ENCODE measurements at regions not wholly inside any gene's neighbourhood (a gene's known extent, or its start where the extent isn't known, plus 50 kb on each side); places are given as distances from the start of the nearest gene placed in this dataset.
"Not testable (repeated sequence)": the region's sequence is repeated elsewhere in the genome, so short reads cannot be mapped to it uniquely, and the experiment has no call there.

DNA sequence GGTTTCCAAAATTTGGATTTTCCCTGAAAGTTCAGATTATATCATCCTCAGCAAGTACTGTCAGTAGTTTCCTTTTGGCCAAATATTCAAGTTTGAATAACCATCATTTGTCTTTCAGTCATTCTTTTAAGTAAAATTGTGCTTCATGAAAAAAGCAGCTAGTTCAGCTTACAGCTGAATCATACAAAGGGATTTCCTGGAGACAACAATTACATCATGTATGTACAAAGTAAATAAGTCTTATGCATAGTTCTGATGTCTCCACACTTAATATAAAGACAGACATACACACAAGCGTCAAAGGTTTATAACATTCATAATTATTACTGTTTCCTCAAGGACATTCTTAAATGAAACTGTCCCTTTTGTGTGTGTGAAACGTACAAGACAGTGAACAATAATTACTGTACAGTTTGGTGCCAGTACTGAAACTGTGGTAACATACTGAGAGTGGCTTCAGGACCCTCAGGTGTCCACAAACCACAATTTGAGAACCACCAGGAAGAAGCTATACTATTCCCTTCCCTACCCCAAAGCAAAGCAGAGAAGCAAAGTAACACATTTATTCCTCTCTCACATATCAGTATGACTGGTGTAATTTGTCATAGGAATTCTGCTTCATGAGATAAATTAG, 746.6 kb downstream of the TAF11L14 start:
- DNase-seq: no peak

DNA sequence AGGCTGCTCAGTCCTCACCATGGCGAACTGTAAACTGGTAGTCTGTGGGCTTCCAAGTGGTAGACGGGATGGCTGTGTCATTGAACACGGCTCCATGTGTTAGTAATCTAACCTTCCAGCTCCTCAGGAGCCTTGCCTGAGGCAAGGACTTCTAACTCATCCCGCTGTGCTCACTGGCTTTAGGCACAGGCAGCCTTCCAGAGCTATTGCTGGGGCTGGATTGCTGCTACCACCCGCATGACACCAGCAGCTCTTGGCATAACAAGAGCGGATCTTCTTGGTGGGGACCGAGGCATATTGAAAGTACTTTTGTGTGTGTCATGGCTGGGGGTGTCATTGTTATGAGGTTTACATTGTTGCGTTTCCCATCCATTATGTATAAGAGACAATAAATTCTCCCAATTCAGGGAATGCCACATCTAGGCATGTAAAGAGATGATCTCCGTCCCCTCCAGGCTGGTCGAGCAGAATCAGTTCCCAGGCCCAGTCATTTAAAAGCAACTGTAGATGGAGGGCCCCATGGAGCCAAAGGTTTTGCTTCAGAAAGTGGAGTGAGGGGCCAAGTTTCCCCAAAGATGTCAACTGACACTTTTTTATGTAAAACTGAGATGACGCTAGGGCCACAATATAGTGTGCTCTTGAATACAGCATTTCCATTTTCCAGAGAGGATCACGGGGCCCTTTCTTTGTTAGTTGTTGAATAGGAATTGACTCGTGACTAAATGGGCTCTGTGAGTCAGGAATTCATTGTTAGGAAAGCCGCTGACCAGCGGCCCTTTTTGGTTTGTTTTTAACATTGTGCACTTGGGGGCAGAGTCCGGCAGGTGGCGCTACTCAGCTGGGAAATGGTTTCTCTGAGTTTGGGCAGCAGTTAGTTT, 759.5 kb downstream of the TAF11L14 start:
- peak; percentile 77 for DNase-seq

DNA sequence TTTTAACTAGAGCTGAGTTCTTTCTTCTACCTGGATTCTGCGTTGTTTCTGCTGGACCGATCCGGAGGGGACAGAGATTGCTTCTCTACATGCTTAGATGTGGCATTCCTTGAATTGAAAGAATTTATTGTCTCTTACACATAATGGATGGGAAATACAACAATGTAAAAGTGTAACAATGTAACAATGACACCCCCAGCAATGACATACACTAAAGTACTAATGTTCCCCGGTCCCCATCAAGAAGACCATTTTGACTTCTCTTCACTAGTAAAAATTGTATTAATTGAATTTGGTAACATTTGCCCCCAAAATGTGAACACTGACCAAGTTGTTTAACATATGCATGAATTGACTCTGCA, 760.2 kb downstream of the TAF11L14 start:
- no peak for DNase-seq

DNA sequence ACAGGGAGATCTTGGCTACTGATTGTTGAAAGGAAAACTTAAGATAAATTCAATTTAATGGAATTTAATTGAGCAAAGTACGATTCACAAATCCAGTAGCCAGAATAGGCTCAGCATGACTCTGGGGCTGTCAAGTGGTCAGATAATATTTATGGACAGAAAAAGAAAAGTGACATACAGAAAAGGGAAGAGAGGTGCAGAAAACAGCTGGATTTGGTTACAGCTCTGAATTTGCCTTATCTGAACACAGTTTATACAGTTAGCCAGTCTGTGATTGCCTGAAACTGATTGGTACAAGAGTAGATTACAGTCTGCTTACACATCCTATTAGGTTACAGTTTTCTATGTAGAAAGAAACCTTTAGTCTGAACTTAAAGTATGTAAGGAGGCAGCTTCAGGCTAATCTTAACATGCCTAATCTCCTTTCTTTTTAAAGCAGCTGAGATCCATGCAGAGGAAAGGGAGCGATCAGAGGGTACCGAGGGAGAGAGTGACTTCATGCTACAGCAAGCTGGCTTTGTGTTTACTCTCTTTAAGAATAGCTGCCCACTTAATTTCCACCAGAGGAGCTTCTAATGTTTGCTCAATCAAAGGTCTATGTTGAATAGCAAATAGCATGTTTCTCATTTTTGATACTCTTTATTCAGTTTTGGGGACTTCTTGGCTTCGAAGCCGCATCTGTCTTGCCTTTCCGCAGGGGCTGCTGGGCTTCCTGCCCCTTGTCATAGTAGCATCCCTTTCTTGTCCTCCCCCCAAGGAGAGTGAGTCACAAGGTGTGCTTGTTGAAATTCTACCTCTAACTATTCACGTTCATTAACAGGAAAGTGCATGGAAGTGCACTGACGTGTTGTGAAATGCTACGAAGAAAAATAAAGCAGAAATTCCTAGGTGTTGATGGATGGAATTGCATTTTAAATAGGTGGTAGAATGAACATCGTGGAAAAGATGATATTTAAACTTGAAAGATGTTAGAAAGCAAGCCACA, 761.2 kb downstream of the TAF11L14 start:
- no peak for DNase-seq

DNA sequence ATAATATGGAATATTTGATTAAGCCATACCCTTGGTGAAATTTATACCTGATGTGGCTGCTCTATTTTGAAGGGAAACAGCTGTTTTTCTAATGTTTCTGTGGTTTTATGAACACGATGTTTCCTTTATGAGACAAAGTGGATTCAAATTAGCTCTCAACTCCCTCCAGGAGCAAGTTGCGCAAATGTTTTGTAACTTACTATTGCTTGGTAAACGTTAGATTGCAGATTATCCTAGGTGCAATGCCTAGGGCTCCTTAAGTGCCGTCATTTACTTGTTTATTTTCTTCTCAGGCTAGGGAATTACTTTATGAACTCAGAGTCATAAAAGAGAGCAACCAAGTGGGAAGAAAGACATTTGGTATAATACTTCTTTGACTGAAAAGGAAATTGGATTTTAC, 763.1 kb downstream of the TAF11L14 start:
- DNase-seq: no peak

DNA sequence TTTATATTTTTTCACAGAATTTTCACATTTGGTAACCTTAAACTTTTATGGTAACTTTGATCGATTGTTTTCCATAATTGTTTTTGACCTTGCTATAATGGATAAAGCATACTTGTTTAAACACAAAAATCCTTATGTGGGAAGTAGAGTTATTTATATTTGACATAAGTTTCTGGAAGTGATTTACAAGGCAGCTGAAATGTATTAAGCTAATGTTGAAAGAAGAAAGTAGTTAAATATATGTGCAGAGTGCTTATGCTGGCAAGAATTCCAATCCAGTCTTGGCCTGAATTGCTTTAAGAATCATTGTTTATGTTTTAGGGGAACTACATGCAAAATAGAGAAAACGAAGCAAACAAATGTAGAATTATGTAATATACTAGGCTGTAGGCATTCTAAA, 763.6 kb downstream of the TAF11L14 start:
- DNase-seq: no peak

DNA sequence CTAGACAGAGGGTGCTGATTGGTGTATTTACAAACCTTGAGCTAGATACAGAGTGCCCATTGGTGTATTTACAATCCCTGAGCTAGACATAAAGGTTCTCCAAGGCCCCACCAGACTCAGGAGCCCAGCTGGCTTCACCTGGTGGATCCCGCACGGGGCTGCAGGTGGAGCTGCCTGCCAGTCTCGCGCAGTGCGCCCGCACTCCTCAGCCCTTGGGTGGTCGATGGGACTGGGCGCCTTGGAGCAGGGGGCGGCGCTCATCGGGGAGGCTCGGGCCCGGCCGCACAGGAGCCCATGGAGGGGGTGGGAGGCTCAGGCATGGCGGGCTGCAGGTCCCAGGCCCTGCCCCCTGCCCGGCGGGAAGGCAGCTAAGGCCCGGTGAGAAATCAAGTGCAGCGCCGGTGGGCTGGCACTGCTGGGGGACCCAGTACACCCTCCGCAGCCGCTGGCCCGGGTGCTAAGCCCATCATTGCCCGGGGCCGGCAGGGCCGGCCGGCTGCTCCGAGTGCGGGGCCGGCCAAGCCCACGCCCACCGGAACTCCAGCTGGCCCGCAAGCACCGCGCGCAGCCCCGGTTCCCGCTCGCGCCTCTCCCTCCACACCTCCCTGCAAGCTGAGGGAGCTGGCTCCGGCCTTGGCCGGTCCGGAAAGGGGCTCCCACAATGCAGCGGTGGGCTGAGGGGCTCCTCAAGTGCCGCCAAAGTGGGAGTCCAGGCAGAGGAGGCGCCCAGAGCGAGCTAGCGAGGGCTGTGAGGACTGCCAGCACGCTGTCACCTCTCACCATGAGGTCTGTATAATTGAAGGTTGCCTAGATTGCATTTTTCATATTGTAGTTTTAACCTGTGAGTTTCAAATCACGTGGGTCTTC, 765.4 kb downstream of the TAF11L14 start:
- not testable (repeated sequence) for DNase-seq

DNA sequence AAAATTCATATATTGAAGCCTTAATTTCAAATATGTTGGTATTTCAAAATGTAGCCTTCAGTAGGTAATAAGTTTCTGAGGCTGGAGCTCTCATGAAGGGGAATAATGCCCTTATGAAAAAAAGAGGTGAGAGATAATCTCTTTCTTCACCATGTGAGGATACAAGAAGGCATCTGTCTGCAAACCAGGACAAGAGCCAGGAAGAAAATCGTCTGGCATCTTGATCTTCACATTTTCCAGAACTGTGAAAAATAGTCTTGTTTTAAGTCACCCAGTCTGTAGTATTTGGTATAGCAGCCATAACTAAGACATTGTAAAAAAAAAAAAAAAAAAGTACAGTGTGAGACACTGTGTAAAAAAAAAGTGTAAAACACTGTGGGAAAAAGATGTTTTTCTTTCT, 768.9 kb downstream of the TAF11L14 start:
- DNase-seq: no peak

DNA sequence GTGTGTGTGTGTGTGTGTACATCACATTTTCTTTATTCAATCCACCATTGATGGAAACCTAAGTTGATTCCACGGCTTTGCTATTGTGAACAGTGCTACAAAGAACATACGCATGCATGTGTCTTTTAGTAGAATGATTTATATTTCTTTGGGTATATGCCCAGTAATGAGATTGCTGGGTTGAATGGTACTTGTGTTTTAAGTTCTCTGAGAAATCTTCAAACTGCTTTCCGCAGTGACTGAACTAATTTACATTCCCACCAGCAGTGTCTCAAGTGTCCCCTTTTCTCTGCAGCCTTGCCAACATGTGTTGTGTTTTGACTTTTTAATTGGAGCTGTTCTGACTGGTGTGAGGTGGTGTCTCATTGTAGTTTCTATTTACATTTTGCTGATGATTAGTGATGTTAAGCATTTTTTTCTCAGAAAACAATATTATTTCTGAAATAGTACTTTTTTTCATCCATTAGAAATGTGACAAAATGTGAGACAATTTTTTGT, 769.7 kb downstream of the TAF11L14 start:
- DNase-seq: no peak

DNA sequence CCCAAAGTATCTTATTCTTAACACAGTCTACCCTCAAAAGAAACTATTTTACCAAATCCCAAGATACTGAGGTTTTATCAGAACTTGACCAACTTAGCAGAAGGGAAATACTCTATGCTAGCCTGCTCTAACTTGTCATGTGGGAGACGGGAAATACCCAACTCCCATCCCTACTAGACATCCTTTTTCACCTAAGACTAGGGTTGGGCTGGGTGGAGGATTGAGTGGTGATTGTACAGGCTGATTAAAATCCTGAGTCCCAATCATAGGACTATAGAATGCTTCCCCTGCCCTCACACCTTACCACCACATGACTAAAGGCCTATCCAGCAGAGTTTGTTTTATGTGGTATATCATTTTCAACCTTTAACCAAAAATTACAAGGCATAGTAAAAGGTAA, 786.5 kb downstream of the TAF11L14 start:
- DNase-seq: no peak

DNA sequence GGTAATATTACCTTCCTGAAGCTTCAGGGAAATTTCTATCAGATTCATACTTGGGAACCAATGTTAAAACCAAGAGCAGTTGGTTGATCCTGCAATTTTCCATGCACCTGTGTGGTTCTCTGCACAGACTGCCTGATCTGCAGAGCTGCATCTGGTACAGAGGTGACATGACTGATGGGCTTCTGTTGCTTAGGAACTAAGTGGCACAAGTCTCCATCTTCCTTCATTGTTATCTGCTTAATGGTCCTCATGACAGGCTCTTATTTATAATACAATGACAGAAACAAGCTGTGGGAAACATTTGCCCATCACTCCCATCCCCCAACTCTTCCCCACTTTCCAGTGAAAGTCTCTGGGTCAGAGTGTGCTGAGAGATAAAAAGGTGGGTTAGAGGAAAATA, 799.1 kb downstream of the TAF11L14 start:
- no peak for DNase-seq

DNA sequence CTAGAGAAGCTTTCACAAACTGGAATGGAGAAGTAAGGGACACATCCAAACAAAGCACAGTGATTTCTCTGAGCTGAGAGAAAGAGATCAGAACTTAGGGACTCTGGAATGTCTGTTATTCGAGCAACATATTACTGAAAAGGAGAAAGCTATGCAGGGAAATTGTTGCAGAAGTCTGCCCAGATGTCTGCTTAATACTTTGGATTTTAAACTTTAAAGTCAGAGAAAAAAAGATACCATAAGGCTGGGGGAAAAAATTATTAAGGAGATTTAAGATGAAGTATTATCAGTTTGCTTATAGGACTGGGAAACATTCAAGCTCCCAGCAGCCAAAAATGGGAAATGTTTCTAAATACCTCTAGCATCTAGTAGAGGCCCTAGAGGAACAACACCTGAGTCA, 803.9 kb downstream of the TAF11L14 start:
- no peak for DNase-seq

DNA sequence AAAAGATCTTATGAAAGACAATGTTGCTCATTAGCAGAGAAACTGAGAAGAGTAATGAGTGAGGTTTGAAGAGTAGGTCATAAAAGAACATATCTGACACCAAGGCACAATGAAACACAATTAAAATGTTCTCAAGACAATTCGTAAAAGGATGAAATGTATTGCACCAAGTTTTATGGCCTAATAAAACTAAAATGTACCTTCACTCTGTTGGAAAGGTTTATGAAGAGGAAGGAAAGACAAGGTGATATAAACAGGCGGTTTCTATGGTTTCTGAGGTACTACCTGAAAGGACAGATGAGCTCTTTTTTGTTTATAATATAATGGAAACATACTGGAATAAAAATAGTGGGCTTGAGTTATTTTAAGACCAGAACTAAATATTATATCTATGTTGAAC, 821.3 kb downstream of the TAF11L14 start:
- DNase-seq: no peak

DNA sequence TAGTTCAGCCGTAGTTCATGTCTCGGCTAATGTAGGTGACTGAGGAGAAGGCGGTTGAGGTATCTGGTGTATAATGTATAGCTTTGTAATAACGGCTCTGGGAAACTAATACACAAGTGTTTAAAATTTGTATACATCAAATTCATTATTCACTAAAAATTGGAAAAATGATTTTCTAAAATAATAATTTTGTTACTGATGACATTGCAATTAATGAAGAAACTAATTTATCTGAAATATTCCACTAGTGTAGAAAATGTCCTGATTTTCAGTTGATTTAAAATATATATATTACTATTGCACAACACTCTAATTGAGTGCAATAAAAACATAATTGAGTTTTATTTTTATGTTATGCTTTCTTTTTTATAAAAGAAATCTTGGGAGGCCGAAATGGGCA, 823.0 kb downstream of the TAF11L14 start:
- no peak for DNase-seq

DNA sequence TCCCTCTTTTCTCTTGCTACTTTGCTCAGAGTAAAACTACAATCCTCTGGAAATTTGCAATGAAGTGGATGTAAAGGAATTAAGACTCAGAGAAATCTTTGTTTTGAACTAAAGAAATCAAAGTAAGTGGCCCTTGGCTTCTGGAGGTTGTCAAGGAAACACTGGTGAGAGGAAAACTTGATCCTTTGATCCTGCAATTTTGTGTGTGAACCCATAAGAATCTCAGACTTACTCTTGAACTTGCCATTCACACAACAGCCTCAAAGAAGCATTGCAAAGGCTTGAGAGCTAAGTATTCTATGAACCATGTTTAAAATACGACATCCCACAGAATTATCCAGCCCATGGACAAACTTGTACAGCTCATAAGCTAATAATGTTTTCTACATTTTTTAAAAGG, 827.5 kb downstream of the TAF11L14 start:
- DNase-seq: no peak

DNA sequence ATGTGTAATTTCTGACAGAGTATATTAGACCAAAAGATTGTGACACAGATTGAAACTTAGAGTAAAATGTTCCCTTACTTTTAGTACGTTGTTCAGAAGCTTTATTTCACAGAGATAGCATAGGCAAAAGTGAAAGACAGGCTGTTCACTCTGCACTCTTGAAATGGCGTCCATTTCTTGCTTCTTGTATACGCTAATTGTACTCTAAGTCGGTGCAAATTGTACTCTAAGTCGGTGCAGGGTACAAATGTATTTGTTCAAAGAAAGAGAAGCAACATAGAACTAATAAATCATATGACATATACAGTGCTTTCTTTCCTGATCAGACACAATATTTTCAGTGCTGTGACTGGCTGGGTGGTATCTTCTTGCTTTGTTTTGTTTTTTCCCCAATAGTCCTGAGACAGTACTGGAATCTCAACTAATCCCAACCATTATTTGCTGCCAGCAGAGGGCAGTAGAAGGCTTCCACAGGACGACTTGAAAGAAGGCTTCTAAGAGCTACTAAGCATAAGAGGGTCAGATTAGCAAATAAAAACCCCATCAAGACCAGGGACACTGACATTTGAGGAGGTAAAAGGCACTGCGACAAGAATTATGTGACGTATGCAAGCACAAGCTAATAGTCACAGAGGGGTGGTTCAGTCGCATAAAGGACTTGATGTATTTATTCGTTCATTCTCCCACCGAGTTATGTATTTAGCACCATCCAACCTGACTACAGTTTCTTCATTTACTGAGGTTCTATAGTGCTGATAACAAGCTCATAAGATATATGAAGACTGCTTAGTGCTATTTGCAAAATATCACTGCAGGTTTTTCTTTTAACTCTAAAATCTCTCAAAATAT, 831.8 kb downstream of the TAF11L14 start:
- peak; percentile 57 for DNase-seq

DNA sequence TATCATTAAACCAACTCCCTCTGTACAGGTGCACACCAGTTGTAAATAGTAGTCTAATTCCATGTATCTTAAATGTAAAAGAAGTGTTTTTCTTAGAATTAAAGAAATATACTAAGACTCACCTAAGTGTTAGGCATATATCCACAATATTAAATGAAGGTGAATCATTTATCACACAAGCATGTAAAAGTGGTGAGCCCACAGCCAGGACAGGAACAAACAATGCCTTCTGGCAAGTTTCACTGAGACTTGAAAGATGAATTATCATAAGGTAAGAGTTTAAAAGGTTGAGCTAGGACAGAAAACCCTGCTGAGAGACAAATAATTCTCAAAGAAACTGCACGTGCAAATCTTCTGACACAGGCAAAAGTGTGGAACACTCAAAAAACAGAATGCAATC, 832.5 kb downstream of the TAF11L14 start:
- DNase-seq: no peak

DNA sequence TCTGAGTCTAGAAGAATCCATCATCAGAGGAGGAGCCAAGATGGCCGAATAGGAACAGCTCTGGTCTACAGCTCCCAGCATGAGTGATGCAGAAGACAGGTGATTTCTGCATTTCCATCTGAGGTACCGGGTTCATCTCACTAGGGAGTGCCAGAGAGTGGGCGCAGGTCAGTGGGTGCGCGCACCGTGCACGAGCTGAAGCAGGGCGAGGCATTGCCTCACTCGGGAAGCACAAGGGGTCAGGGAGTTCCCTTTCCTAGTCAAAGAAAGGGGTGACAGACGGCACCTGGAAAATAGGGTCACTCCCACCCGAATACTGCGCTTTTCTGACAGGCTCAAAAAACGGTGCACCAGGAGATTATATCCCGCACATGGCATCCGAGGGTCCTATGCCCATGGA, 837.5 kb downstream of the TAF11L14 start:
- not testable (repeated sequence) for DNase-seq

DNA sequence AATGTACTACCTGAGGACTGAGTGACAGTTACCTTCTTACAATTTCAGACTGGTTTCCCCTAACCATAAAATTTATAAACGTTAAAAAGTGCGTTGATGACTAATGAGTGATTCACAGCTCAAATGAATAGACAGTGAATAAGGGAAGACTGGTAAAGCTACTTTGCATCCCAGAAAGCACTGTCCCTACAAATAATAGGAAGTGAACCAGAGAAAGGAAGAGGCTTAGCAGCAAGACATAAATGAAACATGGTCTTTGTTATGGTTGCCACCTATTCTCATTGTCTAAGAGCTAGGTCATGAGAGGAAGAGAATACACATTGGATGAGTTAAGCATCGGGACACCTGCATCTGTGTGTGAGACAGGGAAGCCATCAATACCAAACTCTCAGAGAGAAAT, 849.2 kb downstream of the TAF11L14 start:
- DNase-seq: no peak

DNA sequence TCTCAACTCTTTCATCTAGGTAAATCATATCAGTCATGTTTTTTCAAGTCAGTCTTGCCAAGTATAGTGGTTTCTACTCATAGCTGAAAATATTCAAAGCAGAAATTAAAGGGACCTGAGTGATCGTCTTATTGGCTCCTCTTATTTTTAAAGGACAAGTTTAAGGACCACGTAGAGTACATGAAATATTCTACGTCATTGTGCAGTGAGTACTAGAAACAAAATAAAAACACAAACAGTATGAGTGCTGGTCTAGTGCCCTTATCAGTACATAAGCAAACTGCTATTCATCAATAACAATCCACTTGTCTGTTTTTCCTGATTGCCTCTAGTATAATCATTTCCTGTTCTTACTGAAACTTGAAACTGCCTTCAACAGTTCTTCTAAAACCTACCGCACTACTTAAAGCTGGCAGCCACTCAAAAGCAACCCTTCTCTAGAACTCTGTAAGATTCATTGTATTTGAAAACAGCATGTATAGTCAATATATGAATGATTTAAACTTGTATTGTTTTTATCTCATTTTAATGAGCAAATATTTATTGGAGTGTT, 853.7 kb downstream of the TAF11L14 start:
- no peak for DNase-seq

DNA sequence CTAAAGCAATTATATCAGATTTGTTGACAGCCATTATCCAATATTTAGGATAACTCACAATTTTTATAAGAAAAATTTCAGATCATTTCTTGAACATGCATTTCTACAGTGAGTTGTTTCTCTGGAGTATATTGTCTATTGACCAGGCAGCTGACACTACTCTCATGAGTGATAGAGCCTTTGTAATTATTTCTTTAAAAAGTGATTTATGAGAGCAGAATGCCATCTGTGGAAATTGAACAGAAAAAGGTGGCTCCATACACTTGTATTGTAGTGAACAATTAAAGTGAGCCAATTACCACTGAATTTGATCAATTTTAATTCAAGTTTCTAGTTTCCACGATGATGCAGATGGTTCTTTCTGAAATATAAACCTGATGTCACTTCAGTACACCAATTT, 855.4 kb downstream of the TAF11L14 start:
- no peak for DNase-seq

Data from activated CD8-positive, alpha-beta memory T cell treated with anti-CD3 and anti-CD28 coated beads for 24 hours (primary cell).